Activated B cell treated with CpG ODN at 0.5 μM for 24 hours (primary cell): ENCODE measurements at regions not wholly inside any gene's neighbourhood (a gene's known extent, or its start where the extent isn't known, plus 50 kb on each side); places are given as distances from the start of the nearest gene placed in this dataset.

Source experiments
- ATAC-seq: fragments of 200-7000 bp; cut with Tn5 transposase; one replicate; pipeline ENCODE4 v1.10.0; 2021; ENCODE audit warnings: low read depth, mild to moderate bottlenecking, moderate library complexity
- CTCF ChIA-PET: fragments of 350-600 bp; sonication (Branson Sonifier 250); formaldehyde crosslinking; loops from one replicate; lab custom pipeline; 2021; ENCODE audit warnings: antibody characterized with exemption; lab: Charles Lee
- POLR2A ChIA-PET: fragments of 350-600 bp; sonication (Branson Sonifier 250); formaldehyde crosslinking; loops from one replicate; lab custom pipeline; 2021; ENCODE audit warnings: antibody characterized with exemption; lab: Charles Lee
- DNase-seq: peaks from one replicate; pipeline ENCODE4 v3.0.0; 2022
- H3K27ac Mint-ChIP-seq: one replicate; pipeline ENCODE4 v1.8.0; 2020; ENCODE audit warnings: mixed read lengths
- H3K27me3 Mint-ChIP-seq: one replicate; pipeline ENCODE4 v1.8.0; 2021; ENCODE audit warnings: mixed read lengths
- H3K36me3 Mint-ChIP-seq: one replicate; pipeline ENCODE4 v1.8.0; 2021; ENCODE audit warnings: low read depth, mixed read lengths
- H3K4me1 Mint-ChIP-seq: one replicate; pipeline ENCODE4 v1.8.0; 2021; ENCODE audit warnings: mixed read lengths
- H3K4me3 Mint-ChIP-seq: one replicate; pipeline ENCODE4 v1.8.0; 2020; ENCODE audit warnings: mild to moderate bottlenecking, mixed read lengths
- H3K9me3 Mint-ChIP-seq: one replicate; pipeline ENCODE4 v1.8.0; 2020; ENCODE audit warnings: mixed read lengths
- CTCF ChIP-seq: fragments of 200-600 bp; IDR thresholded peaks from one replicate; pipeline ENCODE4 v1.8.0; 2022; ENCODE audit warnings: antibody characterized with exemption, mild to moderate bottlenecking
- intact Hi-C: fragments of 100-400 bp; cut with micrococcal nuclease; formaldehyde crosslinking; loops from one replicate; pipeline ENCODE4 v1.15.1; 2024

- ATAC-seq (no peak), DNase-seq (no peak)
- Mint-ChIP-seq H3K9me3 (peaks cover 9% of the 10 kb centered on the region), H3K4me3 (no peak overlapping the region), H3K4me1 (no peaks in the 10 kb centered on the region), H3K36me3 (no peaks in the 10 kb centered on the region), H3K27me3 (peaks cover 11% of the 10 kb centered on the region), H3K27ac (no peak overlapping the region)
- no peak for TF ChIP-seq CTCF
- ChIA-PET CTCF (no interaction called here), POLR2A (interaction anchor here (0.6 kb wide), 1 partner anchor 33 kb away, joined by 3 read pairs; no protein-coding TSS in a partner anchor)
- intact Hi-C loops: no loop called here
These were observed 235.5 kb downstream of the BMP7 start for GRCh38 chr20:57030611-57031600.

GRCh38 chr20:57031867-57032355 lies 234.5 kb downstream of the BMP7 start:
- ChIA-PET POLR2A (no interaction called here), CTCF (no interaction called here)
- no peaks in the 10 kb centered on the region for H3K36me3 Mint-ChIP-seq
- H3K27me3 Mint-ChIP-seq: peaks cover 18% of the 10 kb centered on the region
- H3K4me3 Mint-ChIP-seq: no peak overlapping the region
- ATAC-seq: no peak
- DNase-seq: no peak
- no peak overlapping the region for H3K27ac Mint-ChIP-seq
- peaks cover 9% of the 10 kb centered on the region for H3K9me3 Mint-ChIP-seq
- no peak for TF ChIP-seq CTCF
- H3K4me1 Mint-ChIP-seq: no peaks in the 10 kb centered on the region
- intact Hi-C loops: no loop called here

GRCh38 chr20:57032847-57033246 lies 233.6 kb downstream of the BMP7 start:
- no peaks in the 10 kb centered on the region for H3K4me1 Mint-ChIP-seq
- CTCF ChIA-PET: no interaction called here
- intact Hi-C loops: no loop called here
- no peak overlapping the region for H3K27ac Mint-ChIP-seq
- DNase-seq (no peak), ATAC-seq (no peak)
- peaks cover 9% of the 10 kb centered on the region for H3K9me3 Mint-ChIP-seq
- POLR2A ChIA-PET: no interaction called here
- no peaks in the 10 kb centered on the region for H3K36me3 Mint-ChIP-seq
- no peak for TF ChIP-seq CTCF
- H3K4me3 Mint-ChIP-seq: no peak overlapping the region
- H3K27me3 Mint-ChIP-seq: peaks cover 18% of the 10 kb centered on the region

- Mint-ChIP-seq H3K4me1 (no peaks in the 10 kb centered on the region), H3K27ac (no peak overlapping the region), H3K27me3 (peaks cover 18% of the 10 kb centered on the region), H3K4me3 (no peak overlapping the region), H3K36me3 (no peaks in the 10 kb centered on the region), H3K9me3 (peaks cover 9% of the 10 kb centered on the region)
- intact Hi-C loops: no loop called here
- no peak for TF ChIP-seq CTCF
- ChIA-PET POLR2A (no interaction called here), CTCF (no interaction called here)
- DNase-seq (no peak), ATAC-seq (no peak)
These were observed 232.4 kb downstream of the BMP7 start for GRCh38 chr20:57034001-57034400.

- Mint-ChIP-seq H3K27ac (no peak overlapping the region), H3K9me3 (peaks cover 9% of the 10 kb centered on the region), H3K27me3 (peaks cover 16% of the 10 kb centered on the region), H3K4me1 (no peaks in the 10 kb centered on the region), H3K4me3 (no peak overlapping the region), H3K36me3 (no peaks in the 10 kb centered on the region)
- DNase-seq (no peak), ATAC-seq (no peak)
- ChIA-PET CTCF (no interaction called here), POLR2A (no interaction called here)
- intact Hi-C loops: no loop called here
- TF ChIP-seq CTCF: no peak
These were observed 228.8 kb downstream of the BMP7 start for GRCh38 chr20:57037689-57038088.
